Rectal smooth muscle tissue (tissue), 1 donor: ENCODE measurements at regions not wholly inside any gene's neighbourhood (a gene's known extent, or its start where the extent isn't known, plus 50 kb on each side); places are given as distances from the start of the nearest gene placed in this dataset.

Experiments
- H3K27ac ChIP-seq: one replicate; pipeline ENCODE4 v1.7.0; 2013; ENCODE audit warnings: low read depth, low read length, inconsistent platforms
- H3K27me3 ChIP-seq: one replicate; pipeline ENCODE4 v1.7.0; 2013; ENCODE audit warnings: low read length; ENCODE audit not compliant: control insufficient read depth, insufficient read depth
- H3K36me3 ChIP-seq: one replicate; pipeline ENCODE4 v1.7.0; 2013; ENCODE audit warnings: low read length; ENCODE audit not compliant: control insufficient read depth, insufficient read depth
- H3K4me1 ChIP-seq: one replicate; pipeline ENCODE4 v1.7.0; 2013; ENCODE audit warnings: low read length; ENCODE audit not compliant: control insufficient read depth, insufficient read depth
- H3K4me3 ChIP-seq: one replicate; pipeline ENCODE4 v1.7.0; 2013; ENCODE audit warnings: low read length
- H3K9ac ChIP-seq: one replicate; pipeline ENCODE4 v1.7.0; 2013; ENCODE audit warnings: low read length

- H3K4me1 ChIP-seq = no peaks in the 10 kb centered on the region
- H3K9ac ChIP-seq = no peak overlapping the region
- H3K4me3 ChIP-seq = no peak overlapping the region
- no peaks in the 10 kb centered on the region for H3K36me3 ChIP-seq
- no peak overlapping the region for H3K27ac ChIP-seq
- H3K27me3 ChIP-seq = no peaks in the 10 kb centered on the region
Observed at GRCh38 chr6:144883915-144884314, 598.8 kb downstream of the UTRN start.

- Histone ChIP-seq H3K4me1 (no peaks in the 10 kb centered on the region), H3K9ac (no peak overlapping the region)
Observed at GRCh38 chr6:144885817-144886216, 600.7 kb downstream of the UTRN start.

DNA sequence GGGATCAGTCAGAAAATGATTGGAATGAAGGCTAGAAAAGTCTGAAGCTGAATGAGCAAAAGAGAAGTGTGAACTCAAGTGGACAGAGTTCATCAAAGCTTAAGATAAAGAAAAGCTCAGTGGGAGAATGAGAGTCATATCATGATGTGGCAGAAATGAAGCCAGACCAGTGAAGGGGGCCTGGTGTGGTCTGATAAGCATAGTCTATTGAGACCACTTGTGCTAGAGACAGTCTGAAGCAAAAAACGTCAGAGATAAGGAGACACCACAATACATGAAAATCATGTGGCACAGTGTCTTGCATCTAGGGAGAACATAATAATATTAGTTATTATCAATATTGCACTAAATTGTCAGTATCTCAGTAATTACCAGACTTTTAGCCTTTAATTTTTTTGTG, 601.5 kb downstream of the UTRN start:
- Histone ChIP-seq H3K36me3 (no peaks in the 10 kb centered on the region), H3K27me3 (no peaks in the 10 kb centered on the region), H3K9ac (no peak overlapping the region), H3K4me1 (no peaks in the 10 kb centered on the region), H3K27ac (no peak overlapping the region), H3K4me3 (no peak overlapping the region)

More at GRCh38 chr6:144885817-144886216, 600.7 kb downstream of the UTRN start:
- Histone ChIP-seq H3K27ac (no peak overlapping the region), H3K4me3 (no peak overlapping the region), H3K27me3 (no peaks in the 10 kb centered on the region), H3K36me3 (no peaks in the 10 kb centered on the region)

DNA sequence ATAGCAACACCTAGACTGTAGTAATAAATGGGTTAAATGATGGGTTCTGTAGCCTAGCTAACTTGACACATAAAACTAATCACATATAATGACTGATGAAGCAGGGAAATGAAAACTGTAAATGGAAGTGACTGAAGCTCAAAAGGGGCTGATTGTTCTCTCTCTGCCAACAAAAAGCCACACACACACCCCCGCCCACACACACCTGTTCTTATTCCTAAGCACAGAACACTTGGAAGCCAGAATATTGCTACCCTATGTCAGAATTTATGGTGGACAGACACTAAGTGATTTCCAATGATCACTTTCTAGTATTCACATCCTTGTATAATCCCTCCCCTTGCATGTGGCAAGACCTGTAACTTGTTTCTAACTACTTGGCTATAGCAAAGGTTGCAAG, 603.5 kb downstream of the UTRN start:
- H3K4me3 ChIP-seq = no peak overlapping the region
- no peaks in the 10 kb centered on the region for H3K4me1 ChIP-seq
- H3K9ac ChIP-seq = no peak overlapping the region
- H3K27me3 ChIP-seq = no peaks in the 10 kb centered on the region
- no peak overlapping the region for H3K27ac ChIP-seq
- no peaks in the 10 kb centered on the region for H3K36me3 ChIP-seq

GRCh38 chr6:144893680-144894151, 608.6 kb downstream of the UTRN start:
- Histone ChIP-seq H3K27me3 (no peaks in the 10 kb centered on the region), H3K4me1 (no peaks in the 10 kb centered on the region), H3K36me3 (no peaks in the 10 kb centered on the region), H3K27ac (no peak overlapping the region), H3K9ac (no peak overlapping the region), H3K4me3 (no peak overlapping the region)

DNA sequence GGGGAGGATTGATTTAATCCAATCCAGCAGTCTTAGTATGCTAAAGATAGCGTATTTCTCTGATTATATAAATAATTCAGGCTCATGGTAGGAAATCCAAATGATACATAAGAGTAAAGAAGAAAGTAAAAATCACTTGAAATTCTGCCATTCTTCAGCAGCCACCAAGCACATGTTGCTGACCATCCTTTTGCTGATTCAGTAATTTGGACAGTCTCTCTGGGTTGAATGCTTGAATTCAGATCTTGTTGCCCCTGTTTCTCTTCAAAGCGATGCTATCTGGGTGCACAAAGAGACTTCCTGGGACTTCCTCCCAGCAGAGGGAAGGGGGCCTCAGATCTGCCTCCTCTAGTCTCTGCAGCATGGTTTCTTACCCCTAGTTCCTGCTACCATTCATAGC, 609.1 kb downstream of the UTRN start:
- H3K4me3 ChIP-seq = no peak overlapping the region
- no peaks in the 10 kb centered on the region for H3K4me1 ChIP-seq
- no peaks in the 10 kb centered on the region for H3K36me3 ChIP-seq
- H3K9ac ChIP-seq = no peak overlapping the region
- no peaks in the 10 kb centered on the region for H3K27me3 ChIP-seq
- no peak overlapping the region for H3K27ac ChIP-seq

GRCh38 chr6:144895313-144896278, 610.5 kb downstream of the UTRN start:
- H3K4me1 ChIP-seq = no peaks in the 10 kb centered on the region
- no peak overlapping the region for H3K4me3 ChIP-seq
- no peaks in the 10 kb centered on the region for H3K27me3 ChIP-seq
- H3K36me3 ChIP-seq = no peaks in the 10 kb centered on the region
- H3K27ac ChIP-seq = no peak overlapping the region
- H3K9ac ChIP-seq = no peak overlapping the region

GRCh38 chr6:144896289-144896688, 611.2 kb downstream of the UTRN start:
- no peaks in the 10 kb centered on the region for H3K27me3 ChIP-seq
- H3K4me3 ChIP-seq = no peak overlapping the region
- H3K27ac ChIP-seq = no peak overlapping the region

GRCh38 chr6:144896871-144897270, 611.7 kb downstream of the UTRN start:
- H3K9ac ChIP-seq = no peak overlapping the region
- no peaks in the 10 kb centered on the region for H3K27me3 ChIP-seq
- H3K27ac ChIP-seq = no peak overlapping the region
- H3K4me3 ChIP-seq = no peak overlapping the region
- H3K4me1 ChIP-seq = no peaks in the 10 kb centered on the region
- no peaks in the 10 kb centered on the region for H3K36me3 ChIP-seq

More at GRCh38 chr6:144896289-144896688, 611.2 kb downstream of the UTRN start:
- Histone ChIP-seq H3K36me3 (no peaks in the 10 kb centered on the region), H3K9ac (no peak overlapping the region), H3K4me1 (no peaks in the 10 kb centered on the region)

GRCh38 chr6:144897441-144897921, 612.3 kb downstream of the UTRN start:
- Histone ChIP-seq H3K27me3 (no peaks in the 10 kb centered on the region), H3K27ac (no peak overlapping the region), H3K36me3 (no peaks in the 10 kb centered on the region), H3K4me1 (no peaks in the 10 kb centered on the region), H3K4me3 (no peak overlapping the region), H3K9ac (no peak overlapping the region)

DNA sequence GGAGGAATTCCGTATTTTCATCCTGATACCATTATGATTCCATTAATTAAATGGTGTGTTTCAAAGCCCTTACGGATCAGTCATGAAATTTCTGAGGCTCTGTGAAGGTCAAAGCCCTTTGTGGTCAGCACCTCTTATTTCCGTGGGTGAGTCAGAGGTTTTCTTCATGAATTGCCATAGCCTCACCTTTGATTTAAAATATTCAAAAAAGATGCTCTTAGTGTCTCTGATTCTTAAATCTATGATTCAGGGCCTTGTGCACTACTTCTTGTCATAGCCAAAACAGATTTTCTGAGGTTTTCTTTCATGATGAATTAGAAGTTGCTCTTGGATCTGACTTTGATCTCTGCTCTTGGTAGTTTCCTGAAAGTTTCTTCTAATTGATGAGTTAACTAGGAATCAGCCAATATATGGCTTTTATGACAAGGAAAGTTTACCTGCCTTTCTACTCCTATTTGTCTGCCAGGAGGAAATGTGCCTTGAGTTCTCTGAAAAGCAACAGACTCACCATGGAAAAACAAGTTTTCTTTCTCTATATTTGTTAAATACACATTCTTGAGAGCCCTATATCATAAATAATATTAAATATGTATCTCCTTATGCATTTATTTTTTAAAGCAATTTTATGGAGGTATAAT, 613.0 kb downstream of the UTRN start:
- Histone ChIP-seq H3K27ac (no peak overlapping the region), H3K27me3 (no peaks in the 10 kb centered on the region), H3K36me3 (no peaks in the 10 kb centered on the region), H3K4me1 (no peaks in the 10 kb centered on the region), H3K9ac (no peak overlapping the region), H3K4me3 (no peak overlapping the region)

GRCh38 chr6:144898741-144899140, 613.6 kb downstream of the UTRN start:
- no peak overlapping the region for H3K9ac ChIP-seq
- H3K27me3 ChIP-seq = no peaks in the 10 kb centered on the region
- no peaks in the 10 kb centered on the region for H3K4me1 ChIP-seq
- no peak overlapping the region for H3K27ac ChIP-seq
- no peaks in the 10 kb centered on the region for H3K36me3 ChIP-seq
- no peak overlapping the region for H3K4me3 ChIP-seq
